Activated T-helper 17 cell treated with anti-CD3 and anti-CD28 coated beads, Interleukin-2, amount 50 U/mL, for 72 hours (primary cell): ENCODE measurements at regions not wholly inside any gene's neighbourhood (a gene's known extent, or its start where the extent isn't known, plus 50 kb on each side); places are given as distances from the start of the nearest gene placed in this dataset.

Source experiments
- ATAC-seq: fragments of 150-1000 bp; cut with Tn5 transposase; replicated peaks from 2 replicates; pipeline ENCODE4 v1.10.0; 2021; ENCODE audit warnings: mild to moderate bottlenecking, moderate library complexity
- H3K27ac Mint-ChIP-seq: one replicate; pipeline ENCODE4 v1.8.0; 2022; ENCODE audit warnings: mixed read lengths
- H3K27me3 Mint-ChIP-seq: one replicate; pipeline ENCODE4 v1.8.0; 2022; ENCODE audit warnings: mixed read lengths
- H3K36me3 Mint-ChIP-seq: one replicate; pipeline ENCODE4 v1.8.0; 2022; ENCODE audit warnings: low read depth, mild to moderate bottlenecking, mixed read lengths
- H3K4me1 Mint-ChIP-seq: one replicate; pipeline ENCODE4 v1.8.0; 2022; ENCODE audit warnings: mixed read lengths
- H3K4me3 Mint-ChIP-seq: one replicate; pipeline ENCODE4 v1.8.0; 2022; ENCODE audit warnings: mild to moderate bottlenecking, mixed read lengths
- H3K9me3 Mint-ChIP-seq: one replicate; pipeline ENCODE4 v1.8.0; 2022; ENCODE audit warnings: mixed read lengths

- Mint-ChIP-seq H3K4me3 (no peak overlapping the region), H3K36me3 (no peaks in the 10 kb centered on the region), H3K4me1 (no peaks in the 10 kb centered on the region), H3K9me3 (no peaks in the 10 kb centered on the region), H3K27me3 (peaks cover 17% of the 10 kb centered on the region), H3K27ac (no peak overlapping the region)
- ATAC-seq, result no peak
Observed at GRCh38 chr2:7333960-7334493, 416.8 kb downstream of the RNF144A start.

DNA sequence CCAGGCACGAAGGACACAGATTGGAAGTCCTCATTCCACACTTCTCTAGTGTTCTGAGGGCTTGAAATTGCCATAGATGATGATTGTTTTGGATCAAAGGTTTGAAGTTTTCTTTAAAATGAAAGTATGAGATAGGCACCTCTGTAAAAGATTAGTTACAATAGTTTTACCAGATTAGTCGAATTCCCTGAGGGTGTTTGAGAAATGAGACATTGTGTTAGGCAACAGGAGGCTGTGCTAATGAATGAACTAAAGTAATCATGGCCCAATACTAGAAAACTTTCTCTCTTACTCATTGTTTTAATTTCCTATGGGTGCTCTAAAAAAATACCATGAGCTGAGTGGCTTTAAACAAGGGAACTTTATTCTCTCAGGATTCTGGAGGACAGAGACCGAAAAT lies 421.7 kb downstream of the RNF144A start:
- Mint-ChIP-seq H3K4me1 (no peaks in the 10 kb centered on the region), H3K27ac (no peak overlapping the region), H3K27me3 (peaks cover 17% of the 10 kb centered on the region), H3K36me3 (no peaks in the 10 kb centered on the region), H3K4me3 (no peak overlapping the region), H3K9me3 (no peaks in the 10 kb centered on the region)
- no peak for ATAC-seq

- Mint-ChIP-seq H3K36me3 (no peaks in the 10 kb centered on the region), H3K4me1 (no peaks in the 10 kb centered on the region), H3K4me3 (no peak overlapping the region), H3K27me3 (peaks cover 5% of the 10 kb centered on the region), H3K9me3 (no peaks in the 10 kb centered on the region), H3K27ac (no peak overlapping the region)
- no peak for ATAC-seq
Observed at GRCh38 chr2:7346336-7346735, 429.1 kb downstream of the RNF144A start.

- Mint-ChIP-seq H3K27ac (no peak overlapping the region), H3K9me3 (no peaks in the 10 kb centered on the region), H3K36me3 (no peaks in the 10 kb centered on the region), H3K4me3 (no peak overlapping the region), H3K4me1 (no peaks in the 10 kb centered on the region), H3K27me3 (peaks cover 5% of the 10 kb centered on the region)
- ATAC-seq, result no peak
Observed at GRCh38 chr2:7348761-7349160, 431.5 kb downstream of the RNF144A start.

DNA sequence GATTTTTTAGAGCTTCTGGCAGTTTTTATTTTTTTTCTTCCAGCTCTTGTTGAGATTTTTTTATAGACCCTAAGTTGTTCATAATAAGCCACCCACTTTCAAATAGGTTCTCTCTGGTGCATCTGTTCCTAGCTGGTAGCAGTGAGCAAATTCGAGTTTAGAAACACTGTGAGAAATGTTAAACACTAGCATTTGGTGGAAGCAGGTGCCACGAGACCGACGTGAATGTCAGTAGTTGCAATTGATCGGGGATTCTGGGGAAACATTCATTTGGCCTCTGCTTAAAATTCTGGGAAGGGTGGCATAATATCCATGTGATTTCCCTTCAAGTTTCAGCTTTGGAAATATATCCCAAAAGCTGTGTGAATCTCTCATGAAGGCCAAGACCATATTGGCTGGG lies 435.0 kb downstream of the RNF144A start:
- Mint-ChIP-seq H3K36me3 (no peaks in the 10 kb centered on the region), H3K27me3 (peaks cover 5% of the 10 kb centered on the region), H3K9me3 (no peaks in the 10 kb centered on the region), H3K4me1 (no peaks in the 10 kb centered on the region), H3K4me3 (no peak overlapping the region), H3K27ac (no peak overlapping the region)
- ATAC-seq, result no peak

DNA sequence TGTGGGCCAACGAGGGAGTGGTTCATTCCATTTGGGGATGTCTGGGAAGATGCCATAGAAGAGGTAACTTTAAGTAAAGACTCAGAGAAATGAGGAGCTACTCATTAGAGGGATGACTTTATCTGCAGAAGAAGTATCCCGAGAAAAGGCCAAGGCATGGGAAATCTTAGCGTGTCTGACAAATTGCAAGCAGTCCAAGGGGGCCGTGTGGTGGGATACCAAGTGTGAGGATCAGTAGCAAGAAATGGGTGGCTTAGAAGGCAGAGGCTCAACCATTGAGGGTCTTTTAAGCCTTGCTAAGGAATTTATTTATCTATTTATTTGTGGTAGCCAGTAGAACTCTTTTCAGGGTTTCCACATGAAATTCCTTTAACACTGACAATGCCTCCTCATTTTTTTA lies 436.4 kb downstream of the RNF144A start:
- no peak overlapping the region for H3K27ac Mint-ChIP-seq
- peaks cover 5% of the 10 kb centered on the region for H3K27me3 Mint-ChIP-seq
- no peaks in the 10 kb centered on the region for H3K9me3 Mint-ChIP-seq
- no peaks in the 10 kb centered on the region for H3K36me3 Mint-ChIP-seq
- no peaks in the 10 kb centered on the region for H3K4me1 Mint-ChIP-seq
- no peak overlapping the region for H3K4me3 Mint-ChIP-seq
- ATAC-seq, result no peak

DNA sequence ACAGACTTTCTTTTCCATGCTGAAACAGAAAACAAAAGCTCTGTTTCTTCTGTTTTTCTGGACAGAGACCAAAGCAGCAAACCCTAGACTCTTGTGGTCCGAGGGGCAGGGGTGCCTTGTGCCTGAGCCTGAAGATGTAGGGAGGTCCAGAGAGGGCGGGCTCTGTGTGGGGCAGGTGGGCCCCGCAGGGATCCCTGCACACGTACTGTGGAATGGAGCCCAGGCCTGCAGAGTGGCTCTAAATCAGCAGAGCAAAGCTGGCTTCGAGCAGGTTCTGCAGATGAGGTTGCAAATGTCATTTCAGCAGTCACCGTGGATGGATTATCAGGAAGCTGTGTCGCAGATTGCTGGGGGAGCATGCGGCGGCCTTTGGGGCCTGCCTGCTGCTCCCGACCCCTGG lies 438.6 kb downstream of the RNF144A start:
- Mint-ChIP-seq H3K27ac (no peak overlapping the region), H3K9me3 (no peaks in the 10 kb centered on the region), H3K4me3 (no peak overlapping the region), H3K4me1 (no peaks in the 10 kb centered on the region), H3K27me3 (peaks cover 6% of the 10 kb centered on the region), H3K36me3 (no peaks in the 10 kb centered on the region)
- ATAC-seq, result no peak

DNA sequence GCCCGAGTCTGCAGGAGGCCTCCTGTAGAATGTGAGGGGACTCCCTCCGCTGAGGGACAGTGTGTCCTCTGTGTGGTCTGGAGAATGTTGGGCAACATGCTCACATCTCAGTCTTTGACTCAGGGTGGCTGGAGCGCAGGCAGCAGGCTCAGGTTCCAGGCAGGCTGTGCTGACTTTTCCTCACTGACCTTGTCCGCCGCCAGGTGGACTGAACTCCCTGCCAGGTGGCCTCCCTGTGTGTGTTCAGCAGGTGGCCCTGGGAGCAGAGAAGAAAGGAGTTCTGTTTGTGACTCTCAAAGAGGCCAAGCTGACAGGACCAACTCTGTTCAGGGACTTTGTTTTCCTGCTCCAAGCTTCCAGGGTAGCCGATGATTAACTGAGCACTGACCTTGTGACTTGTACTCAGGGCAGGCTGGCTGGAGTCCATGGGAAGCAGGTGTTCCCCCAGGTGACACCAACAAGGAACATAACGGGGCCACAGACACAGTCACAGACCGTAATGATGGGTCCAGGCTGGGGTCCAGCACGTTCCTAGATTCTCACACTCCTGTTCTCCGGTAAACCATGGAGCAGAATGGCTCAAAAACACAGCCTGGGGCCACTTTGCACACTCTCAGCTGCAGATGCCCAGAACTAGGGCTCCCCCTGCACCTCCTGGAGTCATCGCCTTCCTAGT lies 439.8 kb downstream of the RNF144A start:
- Mint-ChIP-seq H3K27me3 (peaks cover 6% of the 10 kb centered on the region), H3K9me3 (no peaks in the 10 kb centered on the region), H3K27ac (no peak overlapping the region), H3K4me3 (no peak overlapping the region), H3K4me1 (no peaks in the 10 kb centered on the region), H3K36me3 (no peaks in the 10 kb centered on the region)
- ATAC-seq, result no peak

DNA sequence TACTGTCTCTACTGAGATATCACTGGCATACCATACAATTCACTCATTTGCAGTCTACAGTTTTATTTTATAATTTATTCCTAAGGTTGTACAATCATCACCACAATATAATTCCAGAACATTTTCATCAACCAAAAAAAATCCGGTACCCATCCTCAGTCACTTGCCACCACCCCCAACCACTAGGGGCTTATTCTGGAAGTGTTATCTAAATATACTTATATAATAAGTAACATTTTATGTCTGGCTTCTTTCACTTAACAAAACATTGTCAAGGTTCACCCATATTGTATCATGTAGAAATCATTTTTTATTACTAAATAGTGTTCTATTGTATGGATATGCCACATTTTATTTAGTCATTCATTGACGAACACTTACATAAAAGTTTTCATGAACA lies 440.8 kb downstream of the RNF144A start:
- Mint-ChIP-seq H3K4me1 (no peaks in the 10 kb centered on the region), H3K27ac (no peak overlapping the region), H3K27me3 (peaks cover 6% of the 10 kb centered on the region), H3K36me3 (no peaks in the 10 kb centered on the region), H3K9me3 (no peaks in the 10 kb centered on the region), H3K4me3 (no peak overlapping the region)
- ATAC-seq, result no peak

- no peaks in the 10 kb centered on the region for H3K9me3 Mint-ChIP-seq
- peaks cover 6% of the 10 kb centered on the region for H3K27me3 Mint-ChIP-seq
- no peak overlapping the region for H3K4me3 Mint-ChIP-seq
- H3K36me3 Mint-ChIP-seq, result no peaks in the 10 kb centered on the region
- no peak overlapping the region for H3K27ac Mint-ChIP-seq
- H3K4me1 Mint-ChIP-seq, result no peaks in the 10 kb centered on the region
- no peak for ATAC-seq
Observed at GRCh38 chr2:7358865-7359447, 441.7 kb downstream of the RNF144A start.

GRCh38 chr2:7363906-7364305 lies 446.7 kb downstream of the RNF144A start:
- peaks cover 2% of the 10 kb centered on the region for H3K9me3 Mint-ChIP-seq
- H3K27me3 Mint-ChIP-seq, result peaks cover 6% of the 10 kb centered on the region
- ATAC-seq, result no peak
- H3K36me3 Mint-ChIP-seq, result no peaks in the 10 kb centered on the region
- no peaks in the 10 kb centered on the region for H3K4me1 Mint-ChIP-seq
- H3K27ac Mint-ChIP-seq, result no peak overlapping the region
- no peak overlapping the region for H3K4me3 Mint-ChIP-seq

- no peak for ATAC-seq
- H3K4me1 Mint-ChIP-seq, result no peaks in the 10 kb centered on the region
- H3K27me3 Mint-ChIP-seq, result peaks cover 11% of the 10 kb centered on the region
- no peak overlapping the region for H3K27ac Mint-ChIP-seq
- no peak overlapping the region for H3K4me3 Mint-ChIP-seq
- no peaks in the 10 kb centered on the region for H3K36me3 Mint-ChIP-seq
- H3K9me3 Mint-ChIP-seq, result peaks cover 5% of the 10 kb centered on the region
Observed at GRCh38 chr2:7368211-7368610, 451.0 kb downstream of the RNF144A start.

GRCh38 chr2:7373156-7373555 lies 455.9 kb downstream of the RNF144A start:
- ATAC-seq, result no peak
- peaks cover 5% of the 10 kb centered on the region for H3K9me3 Mint-ChIP-seq
- H3K4me3 Mint-ChIP-seq, result no peak overlapping the region
- H3K27me3 Mint-ChIP-seq, result peaks cover 11% of the 10 kb centered on the region
- no peak overlapping the region for H3K27ac Mint-ChIP-seq
- H3K36me3 Mint-ChIP-seq, result no peaks in the 10 kb centered on the region
- H3K4me1 Mint-ChIP-seq, result no peaks in the 10 kb centered on the region

DNA sequence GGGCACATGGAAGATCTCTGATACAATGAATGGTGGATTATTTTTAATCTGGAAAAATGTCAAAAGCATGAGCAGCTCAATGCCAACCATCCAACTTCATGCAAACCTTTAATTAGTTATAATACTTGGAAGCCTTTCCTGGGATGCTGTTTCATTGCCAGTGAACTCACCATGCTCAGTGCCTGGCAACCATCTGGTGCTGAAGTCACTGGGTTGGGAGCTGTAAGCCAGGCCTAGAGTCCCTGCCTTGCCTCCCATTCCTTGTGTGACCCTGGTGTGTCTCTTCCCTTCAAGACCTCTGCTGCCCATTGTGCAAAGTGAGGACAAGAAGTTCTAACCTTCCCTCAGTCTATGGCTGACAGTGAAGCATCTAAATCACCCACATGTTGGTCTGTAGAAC lies 458.7 kb downstream of the RNF144A start:
- no peak overlapping the region for H3K27ac Mint-ChIP-seq
- no peaks in the 10 kb centered on the region for H3K36me3 Mint-ChIP-seq
- peaks cover 11% of the 10 kb centered on the region for H3K27me3 Mint-ChIP-seq
- no peaks in the 10 kb centered on the region for H3K4me1 Mint-ChIP-seq
- no peak overlapping the region for H3K4me3 Mint-ChIP-seq
- ATAC-seq, result no peak
- H3K9me3 Mint-ChIP-seq, result no peaks in the 10 kb centered on the region

- Mint-ChIP-seq H3K9me3 (no peaks in the 10 kb centered on the region), H3K27ac (no peak overlapping the region), H3K36me3 (no peaks in the 10 kb centered on the region), H3K27me3 (peaks cover 9% of the 10 kb centered on the region), H3K4me1 (no peaks in the 10 kb centered on the region), H3K4me3 (no peak overlapping the region)
- ATAC-seq, result no peak
Observed at GRCh38 chr2:7377916-7378569, 460.8 kb downstream of the RNF144A start.
